Stimulated activated CD8-positive, alpha-beta memory T cell treated with anti-CD3 and anti-CD28 coated beads, Interleukin-7, amount 100 ng/mL, for 24 hours (primary cell): ENCODE measurements at regions not wholly inside any gene's neighbourhood (a gene's known extent, or its start where the extent isn't known, plus 50 kb on each side); places are given as distances from the start of the nearest gene placed in this dataset.

Experiments
- DNase-seq: peaks from one replicate; pipeline ENCODE4 v3.0.0-alpha.2; 2020; ENCODE audit warnings: low read depth

- DNase-seq: no peak
These were observed 291.0 kb upstream of the CPEB2 start for GRCh38 chr4:14711259-14711658.

DNA sequence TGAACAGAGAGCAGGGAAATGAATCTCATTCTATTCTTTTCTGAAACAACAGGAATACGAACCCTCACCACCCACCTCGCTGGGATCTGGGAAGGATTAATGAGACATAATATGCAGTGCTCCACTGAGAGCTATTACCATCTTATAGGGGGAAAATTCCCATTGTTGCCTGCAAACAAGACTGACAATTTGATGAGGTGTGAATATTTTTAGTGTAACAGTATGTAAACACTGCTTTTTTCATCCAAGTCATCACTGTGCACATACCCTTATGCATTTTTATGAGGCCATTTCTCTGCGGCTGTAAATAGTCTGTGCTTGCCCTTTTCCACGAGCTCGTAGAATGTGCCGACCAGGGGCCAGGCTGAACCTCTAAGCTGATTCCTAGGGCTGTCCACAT is 285.6 kb upstream of the CPEB2 start:
- no peak for DNase-seq

- no peak for DNase-seq
These were observed 283.2 kb upstream of the CPEB2 start for GRCh38 chr4:14719053-14719452.

- DNase-seq: no peak
These were observed 275.8 kb upstream of the CPEB2 start for GRCh38 chr4:14726441-14726840.

DNA sequence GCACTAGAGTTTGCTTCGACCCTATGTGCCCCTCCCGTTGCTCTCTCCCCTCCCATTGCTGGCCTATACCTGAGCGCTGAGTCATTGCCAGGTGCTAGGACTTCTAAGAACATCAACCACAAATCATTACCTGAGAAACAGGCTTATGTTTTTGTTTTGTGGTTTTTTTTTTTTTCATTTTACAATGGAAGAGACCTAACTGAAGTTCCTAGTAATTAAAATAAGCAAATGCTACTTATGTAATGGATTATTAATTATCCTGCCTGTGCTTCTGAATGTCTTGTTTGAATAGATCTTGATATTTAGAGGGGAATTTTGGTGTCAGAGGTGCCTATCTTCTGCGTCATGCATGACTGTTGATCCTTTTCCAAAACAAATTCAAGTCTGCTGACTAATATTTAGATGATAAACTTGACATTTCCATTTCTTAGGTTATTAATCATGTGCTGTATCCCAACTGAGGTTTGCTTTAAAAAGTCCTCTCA is 275.4 kb upstream of the CPEB2 start:
- DNase-seq: no peak

DNA sequence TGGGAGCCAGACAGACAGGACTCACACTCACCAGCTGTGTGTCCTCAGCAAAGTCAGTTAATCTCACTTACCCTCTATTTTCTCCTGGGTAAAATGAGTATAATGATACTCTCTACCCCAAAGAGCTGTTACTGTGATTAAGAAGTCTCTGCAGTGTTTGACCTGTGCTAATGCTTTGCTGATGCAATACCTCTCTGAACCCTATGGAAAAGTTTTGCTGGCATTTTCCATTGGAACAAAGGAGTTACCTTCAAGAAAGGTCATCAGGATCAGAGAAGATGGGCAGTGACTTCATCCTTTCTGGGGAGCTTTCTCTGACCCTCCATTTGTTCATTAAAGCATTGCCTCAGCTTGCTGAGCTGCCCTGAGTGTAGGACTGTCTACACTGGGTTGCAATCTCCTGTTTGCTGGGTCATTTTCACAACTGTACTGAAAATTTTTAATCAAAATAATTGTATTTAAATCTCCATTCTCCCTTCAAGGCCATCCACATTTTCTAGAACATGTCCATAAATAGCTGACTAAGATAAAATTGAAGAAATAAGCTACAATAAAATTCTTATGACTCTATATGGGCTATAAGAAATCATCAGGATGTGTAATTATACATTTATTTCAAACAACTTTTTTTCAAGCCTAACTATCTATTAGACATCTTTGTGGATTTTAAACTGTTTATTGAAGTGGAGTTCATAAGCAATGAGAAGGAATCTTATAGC is 272.8 kb upstream of the CPEB2 start:
- no peak for DNase-seq

- no peak for DNase-seq
These were observed 260.2 kb upstream of the CPEB2 start for GRCh38 chr4:14742054-14742453.

DNA sequence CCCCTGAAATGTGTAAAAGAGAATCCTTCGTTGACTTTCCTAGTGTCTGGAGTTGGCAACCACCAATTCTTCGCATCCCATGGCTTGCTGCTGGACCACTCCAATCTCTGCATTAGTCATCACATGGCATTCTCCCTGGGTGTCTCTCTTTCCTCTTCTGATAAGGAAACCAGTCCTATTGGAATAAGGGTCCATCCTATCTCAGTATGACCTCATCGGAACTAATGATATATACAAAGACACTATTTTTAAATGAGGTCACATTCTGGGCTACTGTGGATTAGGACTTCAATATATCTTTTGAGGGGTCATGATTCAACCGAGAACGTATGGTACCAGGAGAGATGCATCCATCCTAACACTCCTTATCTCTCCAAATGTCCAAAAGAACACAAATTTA is 259.1 kb upstream of the CPEB2 start:
- DNase-seq: no peak

DNA sequence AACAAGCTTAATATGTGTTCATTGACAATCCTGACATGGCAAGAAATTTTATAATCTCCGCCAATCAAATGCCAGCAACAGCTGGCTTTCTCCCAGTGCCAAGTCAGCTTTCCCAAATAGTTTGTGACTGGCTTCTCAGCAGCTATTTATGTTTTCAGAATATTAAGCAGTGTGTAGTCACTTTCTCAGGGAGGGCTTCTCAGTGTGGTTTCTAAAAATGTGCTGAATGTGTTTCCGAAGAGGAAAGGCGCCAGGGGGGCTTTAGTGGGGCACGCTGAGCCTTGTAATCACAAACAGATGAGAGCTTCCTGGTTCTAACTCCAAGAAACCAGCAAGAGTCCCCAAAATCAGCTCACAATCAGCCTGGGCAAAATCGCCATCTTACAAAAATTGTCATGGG is 258.7 kb upstream of the CPEB2 start:
- no peak for DNase-seq

DNA sequence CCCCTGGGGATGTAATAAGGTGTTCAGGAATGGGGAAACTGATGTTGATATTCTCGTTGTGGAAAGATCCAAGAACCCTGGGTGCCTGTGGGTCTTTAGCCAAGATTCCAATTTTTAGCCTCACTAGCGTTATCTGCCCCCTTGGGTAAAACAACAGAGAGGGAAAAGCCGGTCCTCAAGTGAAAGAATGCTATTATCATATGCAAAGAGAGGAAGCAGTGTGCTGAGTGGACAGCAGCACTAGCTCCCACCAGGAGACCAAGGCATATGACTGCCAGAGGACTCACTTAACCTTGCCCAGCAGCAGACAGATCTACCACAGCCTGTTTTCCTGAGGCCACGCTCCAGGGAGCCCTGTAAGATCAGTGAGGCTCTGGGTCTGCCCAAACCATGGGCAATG is 257.9 kb upstream of the CPEB2 start:
- no peak for DNase-seq

- DNase-seq: no peak
These were observed 252.4 kb upstream of the CPEB2 start for GRCh38 chr4:14749910-14750309.

DNA sequence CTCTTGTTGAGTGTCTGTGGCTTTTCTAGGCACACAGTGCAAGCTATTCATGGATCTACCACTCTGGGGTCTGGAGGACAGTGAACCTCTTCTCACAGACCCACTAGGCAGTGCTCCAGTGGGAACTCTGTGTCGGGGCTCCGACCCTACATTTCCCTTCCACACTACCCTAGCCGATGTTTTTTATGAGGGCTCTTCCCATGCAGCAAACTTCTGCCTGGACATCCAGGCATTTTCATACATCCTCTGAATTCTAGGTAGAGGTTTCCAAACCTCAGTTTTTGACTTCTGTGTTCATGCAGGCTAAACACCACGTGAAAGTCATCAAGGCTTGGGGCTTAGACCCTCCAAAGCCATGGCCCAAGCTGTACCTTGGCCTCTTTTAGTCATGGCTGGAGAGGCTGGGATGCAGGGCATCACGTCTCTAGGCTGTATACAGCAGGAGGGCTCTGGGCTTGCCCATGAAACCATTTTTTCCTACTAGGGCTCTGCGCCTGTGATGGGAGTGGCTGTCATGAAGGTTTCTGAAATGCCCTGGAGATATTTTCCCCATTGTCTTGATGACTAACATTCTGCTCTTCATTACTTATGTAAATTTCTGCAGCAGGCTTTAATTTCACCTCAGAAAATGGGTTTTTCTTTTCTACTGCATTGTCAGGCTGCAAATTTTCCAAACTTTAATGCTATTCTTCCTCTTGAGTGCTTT is 249.8 kb upstream of the CPEB2 start:
- no peak for DNase-seq

- DNase-seq: no peak
These were observed 235.1 kb upstream of the CPEB2 start for GRCh38 chr4:14767142-14767541.

- no peak for DNase-seq
These were observed 233.8 kb upstream of the CPEB2 start for GRCh38 chr4:14768449-14768848.

- DNase-seq: no peak
These were observed 232.3 kb upstream of the CPEB2 start for GRCh38 chr4:14769993-14770392.

DNA sequence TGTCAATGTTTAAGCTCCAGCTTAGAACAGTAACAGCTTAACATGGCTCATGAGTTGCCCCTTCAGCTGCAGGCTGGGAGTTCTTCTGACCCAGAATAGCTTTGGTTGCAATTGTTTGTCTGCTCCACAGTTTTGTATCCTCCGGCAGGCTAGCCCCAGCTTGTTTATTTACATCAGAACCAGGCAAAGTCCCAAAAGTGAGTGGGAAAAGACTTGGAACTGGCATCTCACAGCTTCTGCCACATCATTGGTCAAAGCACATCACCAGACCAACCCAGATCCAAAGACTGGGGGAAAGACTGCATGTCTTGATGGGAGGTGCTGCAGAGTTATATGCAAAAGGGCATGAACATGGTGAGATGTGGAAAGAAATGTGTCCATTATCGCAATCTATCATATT is 231.2 kb upstream of the CPEB2 start:
- no peak for DNase-seq

DNA sequence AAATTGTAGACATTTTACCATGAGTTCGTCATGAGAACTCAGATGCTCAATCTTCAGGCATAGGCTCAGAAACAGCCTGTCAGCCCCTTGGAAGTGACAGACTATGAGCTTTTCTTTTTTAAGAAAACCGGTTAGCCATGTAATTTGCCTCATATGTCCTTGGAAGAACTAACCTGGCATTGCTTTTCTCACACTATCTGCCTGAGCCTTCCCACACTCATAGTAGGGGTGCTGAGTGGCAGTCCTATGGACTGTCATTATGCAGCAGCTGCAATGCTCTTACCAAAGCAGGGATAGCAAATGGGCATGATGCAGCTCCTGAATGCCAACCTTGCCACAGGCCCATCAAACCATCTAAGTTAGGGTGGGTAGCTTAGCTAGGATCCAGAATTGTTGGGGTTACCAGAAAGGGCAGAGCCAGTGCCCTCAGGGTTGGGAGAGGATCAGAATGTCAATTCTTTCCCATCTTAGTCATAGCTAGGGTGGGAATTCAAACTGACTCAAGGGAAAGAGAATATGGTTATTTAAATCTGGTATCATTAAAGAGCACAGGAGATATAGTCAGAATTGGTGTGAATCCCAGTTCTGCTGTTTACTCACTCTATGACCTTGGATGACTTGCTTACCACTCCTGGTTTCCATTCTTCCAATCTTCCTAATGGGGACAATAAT is 230.6 kb upstream of the CPEB2 start:
- no peak for DNase-seq

- no peak for DNase-seq
These were observed 229.9 kb upstream of the CPEB2 start for GRCh38 chr4:14772388-14772787.

GRCh38 chr4:14783011-14783877 is 219.0 kb upstream of the CPEB2 start:
- DNase-seq: no peak

- DNase-seq: no peak
These were observed 215.1 kb upstream of the CPEB2 start for GRCh38 chr4:14787221-14787620.

GRCh38 chr4:14787894-14788293 is 214.4 kb upstream of the CPEB2 start:
- no peak for DNase-seq

GRCh38 chr4:14790494-14790893 is 211.8 kb upstream of the CPEB2 start:
- DNase-seq: no peak
